ENCODE measurements at regions not wholly inside any gene's neighbourhood (a gene's known extent, or its start where the extent isn't known, plus 50 kb on each side); places are given as distances from the start of the nearest gene placed in this dataset.

GRCh38 chr2:72078773-72079172 lies 68.9 kb downstream of the CYP26B1 start:
- no peaks in the 10 kb centered on the region for H3K27me3 ChIP-seq (ENCODE audit: insufficient read depth)
- H3K9ac ChIP-seq, result no peak overlapping the region
- no peak overlapping the region for H3K4me2 ChIP-seq
- no peaks in the 10 kb centered on the region for H3K9me3 ChIP-seq
- H3K4me3 ChIP-seq (ENCODE audit: low read depth in 2 of 2, low read length in 1 of 2), result no peak overlapping the region
- H3K9me2 ChIP-seq, result no peaks in the 10 kb centered on the region
- H3K36me3 ChIP-seq (replicated peaks in 1 of 2; ENCODE audit: control insufficient read depth in 1 of 2, insufficient read depth in 2 of 2, low read length in 1 of 2), result no peaks in the 10 kb centered on the region
- H4K20me1 ChIP-seq (ENCODE audit: insufficient read depth), result no peaks in the 10 kb centered on the region
- ChIA-PET POLR2A (no interaction called here), CTCF (no interaction called here)
- 19% methylated on average over 5 of the region's 6 CpGs for WGBS (ENCODE audit: low lambda C conversion rate)
- no peak overlapping the region for H2AFZ ChIP-seq (ENCODE audit: low read depth)
- H3K4me1 ChIP-seq (ENCODE audit: control insufficient read depth in 1 of 2, insufficient read depth in 2 of 2, low read depth in 1 of 2, low read length in 1 of 2), result no peaks in the 10 kb centered on the region
- no peaks in the 10 kb centered on the region for H3K79me2 ChIP-seq (ENCODE audit: insufficient read depth)
- no peak for DNase-seq
- H3K27ac ChIP-seq (ENCODE audit: low read depth in 2 of 2, low read length in 1 of 2), result no peak overlapping the region
- TF ChIP-seq CTCF (IDR thresholded peaks at IDR 0.05) (no peak), JUND (IDR thresholded peaks at IDR 0.05) (no peak), RXRA (IDR thresholded peaks at IDR 0.05; ENCODE audit: borderline replicate concordance, low read depth) (no peak), RFX5 (IDR thresholded peaks at IDR 0.05; ENCODE audit: low read length) (no peak), EZH2phosphoT487 (IDR thresholded peaks at IDR 0.05; ENCODE audit: borderline replicate concordance, low read depth) (no peak), NFIC (IDR thresholded peaks at IDR 0.05; ENCODE audit: borderline replicate concordance) (no peak), FOSL2 (IDR thresholded peaks at IDR 0.05; ENCODE audit: borderline replicate concordance, low read depth) (no peak), TAF1 (IDR thresholded peaks at IDR 0.05; ENCODE audit: borderline replicate concordance, low read depth, low read length) (no peak), EP300 (IDR thresholded peaks at IDR 0.05; ENCODE audit: borderline replicate concordance in 1 of 2, low read depth in 1 of 2, low read length in 1 of 2) (no peak), TCF12 (IDR thresholded peaks at IDR 0.05) (no peak), POLR2AphosphoS5 (IDR thresholded peaks at IDR 0.05; ENCODE audit: low read depth, low read length) (no peak), FOXJ3 (CRISPR knock-in tag; IDR thresholded peaks at IDR 0.05) (no peak), PBX3 (IDR thresholded peaks at IDR 0.05) (no peak), YY1 (IDR thresholded peaks at IDR 0.05; ENCODE audit: low read depth) (no peak), USF2 (IDR thresholded peaks at IDR 0.05; ENCODE audit: borderline replicate concordance, low read depth, low read length) (no peak), TEAD4 (IDR thresholded peaks at IDR 0.05; ENCODE audit: borderline replicate concordance, insufficient read depth) (no peak), CHD2 (IDR thresholded peaks at IDR 0.05; ENCODE audit: low read length, partially characterized antibody) (no peak), MEF2A (IDR thresholded peaks at IDR 0.05; ENCODE audit: borderline replicate concordance, low read depth) (no peak)
- no peaks in the 10 kb centered on the region for H3F3A ChIP-seq (replicated peaks; ENCODE audit: insufficient read depth)

All from SK-N-SH (cell line).